HCT116 (cell line): ENCODE measurements at regions not wholly inside any gene's neighbourhood (a gene's known extent, or its start where the extent isn't known, plus 50 kb on each side); places are given as distances from the start of the nearest gene placed in this dataset.

Experiments used
- ATAC-seq: fragments of 200-7000 bp; cut with Tn5 transposase; 2 replicates; pipeline ENCODE4 v1.9.1; 2020; ENCODE audit warnings: mild to moderate bottlenecking, moderate library complexity
- BruUV-seq: library from RNA; stranded (reverse); fragments of 400-500 nt; replicated peaks from 2 replicates; lab custom pipeline; 2021; lab: Mats Ljungman, UMichigan
- CTCF ChIA-PET: fragments of 300-600 bp; sonication (Branson Sonifier 250); formaldehyde crosslinking; loops from one replicate; lab custom pipeline; 2021; ENCODE audit warnings: antibody characterized with exemption; lab: Charles Lee
- POLR2A ChIA-PET: fragments of 300-600, 350-600 bp; sonication (Branson Sonifier 250); formaldehyde crosslinking; loops from one replicate; lab custom pipeline; 2021; ENCODE audit warnings: antibody characterized with exemption; lab: Charles Lee
- RAD21 ChIA-PET, 2 experiments: fragments of 300-600 bp; sonication (Branson Sonifier 250); formaldehyde crosslinking; loops; one replicate each; lab custom pipeline; 2023; ENCODE audit warnings: low total read pairs in 2 of 2; ENCODE audit not compliant: uncharacterized antibody in 2 of 2, unreplicated experiment in 2 of 2, low non-redundant PET in 1 of 2; lab: Charles Lee
- DNase-seq: peaks from one replicate; pipeline ENCODE4 v3.0.0-alpha.2; 2010; ENCODE audit warnings: low read depth, low spot score
- H2AFZ ChIP-seq: fragments of 200-600 bp; shearing (Covaris generic), sonication (generic); 2 replicates; pipeline ENCODE4 v1.6.1; 2017; ENCODE audit warnings: low read depth, mixed run types, mixed read lengths, antibody characterized with exemption, low read length; ENCODE audit not compliant: poor library complexity, severe bottlenecking
- H3K27ac ChIP-seq: 2 replicates; pipeline ENCODE4 v1.5.1; 2012; ENCODE audit warnings: low read depth, low read length
- H3K27me3 ChIP-seq: fragments of 200-600 bp; sonication (generic); 2 replicates; pipeline ENCODE4 v1.6.1; 2016; ENCODE audit warnings: mixed run types, low read length, mixed read lengths; ENCODE audit not compliant: insufficient read depth
- H3K36me3 ChIP-seq, 2 experiments: fragments of 200-500 bp in 1 of 2; fragments of 200-600 bp in 1 of 2; sonication (Bioruptor generic) in 1 of 2; sonication (generic) in 1 of 2; 2 replicates each; pipeline versions ENCODE4 v1.5.1 to v1.6.1; 2014 to 2016; ENCODE audit warnings: low read length in 2 of 2, inconsistent platforms in 1 of 2, mixed read lengths in 1 of 2, mixed run types in 1 of 2; ENCODE audit not compliant: insufficient read depth in 2 of 2, control insufficient read depth in 1 of 2
- H3K4me1 ChIP-seq, 2 experiments: fragments of 200-600 bp in 1 of 2; sonication (generic) in 1 of 2; 2 replicates each; pipeline versions ENCODE4 v1.5.1 to v1.6.1; 2012 to 2017; ENCODE audit warnings: low read length in 2 of 2, inconsistent platforms in 1 of 2, mild to moderate bottlenecking in 1 of 2, mixed read lengths in 1 of 2, mixed run types in 1 of 2, moderate library complexity in 1 of 2; ENCODE audit not compliant: insufficient read depth in 2 of 2, control insufficient read depth in 1 of 2
- H3K4me2 ChIP-seq: fragments of 200-600 bp; sonication (generic); 2 replicates; pipeline ENCODE4 v1.6.1; 2017; ENCODE audit warnings: mixed run types, low read length, mixed read lengths
- H3K4me3 ChIP-seq, 2 experiments: fragments of 200-600 bp in 1 of 2; sonication (generic) in 1 of 2; replicated peaks in 1 of 2; 2 replicates each; pipeline ENCODE4 v1.5.1; 2011 to 2016; ENCODE audit warnings: low read length in 2 of 2, control low read depth in 1 of 2, low read depth in 1 of 2, mild to moderate bottlenecking in 1 of 2, mixed read lengths in 1 of 2, mixed run types in 1 of 2
- H3K79me2 ChIP-seq: fragments of 200-600 bp; sonication (generic); 2 replicates; pipeline ENCODE4 v1.6.1; 2017; ENCODE audit warnings: mild to moderate bottlenecking, mixed run types, low read length, moderate library complexity, mixed read lengths; ENCODE audit not compliant: insufficient read depth
- H3K9ac ChIP-seq: fragments of 200-600 bp; sonication (generic); 2 replicates; pipeline ENCODE4 v1.6.1; 2016; ENCODE audit warnings: low read length, mixed read lengths
- H3K9me2 ChIP-seq: fragments of 200-600 bp; sonication (generic), shearing (Covaris generic); 2 replicates; pipeline ENCODE4 v1.6.1; 2017; ENCODE audit warnings: mixed run types, mild to moderate bottlenecking, moderate library complexity; ENCODE audit not compliant: insufficient read depth
- H3K9me3 ChIP-seq, 2 experiments: fragments of 200-500 bp in 1 of 2; fragments of 200-600 bp in 1 of 2; sonication (Bioruptor generic) in 1 of 2; sonication (generic) in 1 of 2; 2 replicates each; pipeline ENCODE4 v1.6.1; 2014 to 2017; ENCODE audit warnings: low read length in 2 of 2, mixed read lengths in 2 of 2, inconsistent platforms in 1 of 2, low read depth in 1 of 2, mild to moderate bottlenecking in 1 of 2, mixed run types in 1 of 2, moderate library complexity in 1 of 2; ENCODE audit not compliant: control insufficient read depth in 1 of 2, insufficient read depth in 1 of 2
- H4K20me1 ChIP-seq: fragments of 200-600 bp; sonication (generic), shearing (Covaris generic); 2 replicates; pipeline ENCODE4 v1.6.1; 2017; ENCODE audit warnings: mixed run types, mild to moderate bottlenecking, moderate library complexity; ENCODE audit not compliant: insufficient read depth
- CBX3 ChIP-seq: IDR thresholded peaks from 2 replicates; pipeline ENCODE4 v1.6.1; 2012; ENCODE audit warnings: low read depth
- EGR1 ChIP-seq: IDR thresholded peaks from 2 replicates; pipeline ENCODE4 v1.6.1; 2012; ENCODE audit warnings: low read depth
- EZH2phosphoT487 ChIP-seq: fragments of 200-600 bp; IDR thresholded peaks from 2 replicates; pipeline ENCODE4 v1.6.1; 2018; ENCODE audit warnings: antibody characterized with exemption, borderline replicate concordance
- FOSL1 ChIP-seq: IDR thresholded peaks from 2 replicates; pipeline ENCODE4 v1.6.1; 2012; ENCODE audit warnings: low read depth
- JUND ChIP-seq: IDR thresholded peaks from 2 replicates; pipeline ENCODE4 v1.6.1; 2012
- POLR2A ChIP-seq: IDR thresholded peaks from 2 replicates; pipeline ENCODE4 v1.7.0; 2011; ENCODE audit warnings: borderline replicate concordance; ENCODE audit not compliant: insufficient read depth, insufficient read length; ENCODE audit errors: extremely low read depth
- POLR2AphosphoS5 ChIP-seq: IDR thresholded peaks from 2 replicates; pipeline ENCODE4 v1.6.1; 2011; ENCODE audit warnings: mild to moderate bottlenecking, low read depth, low read length, moderate library complexity
- SIN3A ChIP-seq: IDR thresholded peaks from 2 replicates; pipeline ENCODE4 v1.6.1; 2012; ENCODE audit warnings: low read depth
- SP1 ChIP-seq: IDR thresholded peaks from 2 replicates; pipeline ENCODE4 v1.6.1; 2012; ENCODE audit warnings: low read depth
- YY1 ChIP-seq: IDR thresholded peaks from 2 replicates; pipeline ENCODE4 v1.6.1; 2011; ENCODE audit warnings: low read length, low read depth, moderate library complexity, mild to moderate bottlenecking; ENCODE audit not compliant: insufficient replicate concordance; ENCODE audit errors: extremely low read depth
- ZFX ChIP-seq: fragments of 450-650 bp; IDR thresholded peaks from 2 replicates; pipeline ENCODE4 v1.6.1; 2017
- intact Hi-C: fragments of 100-400 bp; cut with micrococcal nuclease; formaldehyde crosslinking; loops from 2 replicates; pipeline ENCODE4 v1.10.0; 2022
- TF ChIP-seq, protein P1 (sequence below): IDR thresholded peaks from 2 replicates; pipeline ENCODE4 v1.6.1; 2011; ENCODE audit warnings: mild to moderate bottlenecking, low read length, moderate library complexity; ENCODE audit not compliant: insufficient replicate concordance; ENCODE audit errors: extremely low read depth
- TF ChIP-seq, protein P2 (sequence below), 3 experiments: fragments of 200-600 bp in 1 of 3; sonication (generic) in 1 of 3; IDR thresholded peaks in 2 of 3; conservative IDR thresholded peaks in 1 of 3; 2 replicates each; pipeline ENCODE4 v1.5.1; 2012 to 2017; ENCODE audit warnings: low read depth in 2 of 3, low read length in 2 of 3, antibody characterized with exemption in 1 of 3, borderline replicate concordance in 1 of 3, control low read depth in 1 of 3, mild to moderate bottlenecking in 1 of 3, mixed read lengths in 1 of 3, mixed run types in 1 of 3, moderate library complexity in 1 of 3; ENCODE audit not compliant: insufficient read depth in 1 of 3
- TF ChIP-seq, protein P3 (sequence below): IDR thresholded peaks from 2 replicates; pipeline ENCODE4 v1.6.1; 2012
- TF ChIP-seq, protein P4 (sequence below): IDR thresholded peaks from 2 replicates; pipeline ENCODE4 v1.6.1; 2012; ENCODE audit warnings: low read depth

DNA sequence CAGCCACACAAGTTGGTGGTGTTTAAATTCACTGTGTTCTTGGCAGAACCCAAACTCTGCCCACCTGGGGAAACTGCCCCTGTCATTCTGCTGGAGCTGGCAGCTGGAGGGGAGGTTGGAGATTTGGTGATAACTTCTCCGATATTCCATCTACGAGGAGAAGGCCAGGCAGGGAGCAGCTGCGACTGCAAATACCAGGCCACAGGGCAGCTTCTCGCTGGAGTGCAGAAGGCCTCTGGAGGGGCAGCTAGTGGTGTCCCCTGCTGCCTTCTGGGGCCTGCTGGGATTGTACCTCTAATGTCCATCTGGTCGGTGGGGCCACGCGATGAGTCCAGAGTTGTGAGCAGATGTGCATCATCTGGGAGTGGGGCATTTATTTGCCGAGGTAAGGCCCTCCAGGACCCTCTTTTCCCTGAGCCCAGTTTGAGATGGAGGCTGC, 98.9 kb downstream of the ACKR3 start (continued):
- TF ChIP-seq, protein P1, sequence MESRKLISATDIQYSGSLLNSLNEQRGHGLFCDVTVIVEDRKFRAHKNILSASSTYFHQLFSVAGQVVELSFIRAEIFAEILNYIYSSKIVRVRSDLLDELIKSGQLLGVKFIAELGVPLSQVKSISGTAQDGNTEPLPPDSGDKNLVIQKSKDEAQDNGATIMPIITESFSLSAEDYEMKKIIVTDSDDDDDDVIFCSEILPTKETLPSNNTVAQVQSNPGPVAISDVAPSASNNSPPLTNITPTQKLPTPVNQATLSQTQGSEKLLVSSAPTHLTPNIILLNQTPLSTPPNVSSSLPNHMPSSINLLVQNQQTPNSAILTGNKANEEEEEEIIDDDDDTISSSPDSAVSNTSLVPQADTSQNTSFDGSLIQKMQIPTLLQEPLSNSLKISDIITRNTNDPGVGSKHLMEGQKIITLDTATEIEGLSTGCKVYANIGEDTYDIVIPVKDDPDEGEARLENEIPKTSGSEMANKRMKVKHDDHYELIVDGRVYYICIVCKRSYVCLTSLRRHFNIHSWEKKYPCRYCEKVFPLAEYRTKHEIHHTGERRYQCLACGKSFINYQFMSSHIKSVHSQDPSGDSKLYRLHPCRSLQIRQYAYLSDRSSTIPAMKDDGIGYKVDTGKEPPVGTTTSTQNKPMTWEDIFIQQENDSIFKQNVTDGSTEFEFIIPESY: no peak
- no peak for TF ChIP-seq CBX3

DNA sequence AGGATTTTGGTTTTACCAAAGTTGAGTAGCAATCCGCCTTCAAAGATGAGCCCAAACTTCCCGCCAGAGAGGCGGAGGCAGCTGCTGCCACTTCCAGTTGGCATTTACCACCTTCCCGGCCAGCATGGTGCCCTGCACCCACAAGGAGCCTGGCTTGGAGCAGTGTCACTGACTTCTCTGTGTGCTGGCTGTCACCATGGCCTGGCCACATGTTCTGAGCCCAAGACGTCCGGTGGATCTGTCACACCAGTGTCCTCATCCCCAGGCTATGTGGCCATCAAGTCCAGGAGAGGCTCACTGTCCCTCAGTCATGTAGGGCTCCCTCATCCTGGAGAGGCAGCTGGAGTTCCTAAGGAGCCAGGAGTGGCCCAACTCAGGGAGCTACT, 100.6 kb downstream of the ACKR3 start:
- no peaks in the 10 kb centered on the region for H3K9me2 ChIP-seq
- no peak overlapping the region for H3K4me2 ChIP-seq
- BruUV-seq: no TSS peak
- ChIA-PET RAD21 (no interaction called here), POLR2A (no interaction called here), CTCF (no interaction called here)
- no peak overlapping the region for H3K27ac ChIP-seq
- no peaks in the 10 kb centered on the region for H3K79me2 ChIP-seq
- H3K9me3 ChIP-seq: no peaks in the 10 kb centered on the region
- H3K27me3 ChIP-seq: peaks cover 13% of the 10 kb centered on the region; the same call in 1 of the 2 replicates
- no peak overlapping the region for H2AFZ ChIP-seq
- intact Hi-C loops: no loop called here
- ATAC-seq: no peak
- no peak for DNase-seq
- TF ChIP-seq, protein P2, sequence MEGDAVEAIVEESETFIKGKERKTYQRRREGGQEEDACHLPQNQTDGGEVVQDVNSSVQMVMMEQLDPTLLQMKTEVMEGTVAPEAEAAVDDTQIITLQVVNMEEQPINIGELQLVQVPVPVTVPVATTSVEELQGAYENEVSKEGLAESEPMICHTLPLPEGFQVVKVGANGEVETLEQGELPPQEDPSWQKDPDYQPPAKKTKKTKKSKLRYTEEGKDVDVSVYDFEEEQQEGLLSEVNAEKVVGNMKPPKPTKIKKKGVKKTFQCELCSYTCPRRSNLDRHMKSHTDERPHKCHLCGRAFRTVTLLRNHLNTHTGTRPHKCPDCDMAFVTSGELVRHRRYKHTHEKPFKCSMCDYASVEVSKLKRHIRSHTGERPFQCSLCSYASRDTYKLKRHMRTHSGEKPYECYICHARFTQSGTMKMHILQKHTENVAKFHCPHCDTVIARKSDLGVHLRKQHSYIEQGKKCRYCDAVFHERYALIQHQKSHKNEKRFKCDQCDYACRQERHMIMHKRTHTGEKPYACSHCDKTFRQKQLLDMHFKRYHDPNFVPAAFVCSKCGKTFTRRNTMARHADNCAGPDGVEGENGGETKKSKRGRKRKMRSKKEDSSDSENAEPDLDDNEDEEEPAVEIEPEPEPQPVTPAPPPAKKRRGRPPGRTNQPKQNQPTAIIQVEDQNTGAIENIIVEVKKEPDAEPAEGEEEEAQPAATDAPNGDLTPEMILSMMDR (IDR thresholded peaks at IDR 0.05 in 2 of 3, conservative IDR thresholded peaks at IDR 0.05 in 1 of 3; ENCODE audit: borderline replicate concordance in 1 of 3, insufficient read depth in 1 of 3, low read depth in 2 of 3, low read length in 2 of 3): no peak
- TF ChIP-seq SIN3A (no peak), ZFX (no peak), YY1 (no peak), EGR1 (no peak), JUND (no peak), FOSL1 (no peak), POLR2A (no peak), EZH2phosphoT487 (no peak), SP1 (no peak), POLR2AphosphoS5 (no peak)
- TF ChIP-seq, protein P3, sequence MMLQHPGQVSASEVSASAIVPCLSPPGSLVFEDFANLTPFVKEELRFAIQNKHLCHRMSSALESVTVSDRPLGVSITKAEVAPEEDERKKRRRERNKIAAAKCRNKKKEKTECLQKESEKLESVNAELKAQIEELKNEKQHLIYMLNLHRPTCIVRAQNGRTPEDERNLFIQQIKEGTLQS: no peak
- TF ChIP-seq, protein P4, sequence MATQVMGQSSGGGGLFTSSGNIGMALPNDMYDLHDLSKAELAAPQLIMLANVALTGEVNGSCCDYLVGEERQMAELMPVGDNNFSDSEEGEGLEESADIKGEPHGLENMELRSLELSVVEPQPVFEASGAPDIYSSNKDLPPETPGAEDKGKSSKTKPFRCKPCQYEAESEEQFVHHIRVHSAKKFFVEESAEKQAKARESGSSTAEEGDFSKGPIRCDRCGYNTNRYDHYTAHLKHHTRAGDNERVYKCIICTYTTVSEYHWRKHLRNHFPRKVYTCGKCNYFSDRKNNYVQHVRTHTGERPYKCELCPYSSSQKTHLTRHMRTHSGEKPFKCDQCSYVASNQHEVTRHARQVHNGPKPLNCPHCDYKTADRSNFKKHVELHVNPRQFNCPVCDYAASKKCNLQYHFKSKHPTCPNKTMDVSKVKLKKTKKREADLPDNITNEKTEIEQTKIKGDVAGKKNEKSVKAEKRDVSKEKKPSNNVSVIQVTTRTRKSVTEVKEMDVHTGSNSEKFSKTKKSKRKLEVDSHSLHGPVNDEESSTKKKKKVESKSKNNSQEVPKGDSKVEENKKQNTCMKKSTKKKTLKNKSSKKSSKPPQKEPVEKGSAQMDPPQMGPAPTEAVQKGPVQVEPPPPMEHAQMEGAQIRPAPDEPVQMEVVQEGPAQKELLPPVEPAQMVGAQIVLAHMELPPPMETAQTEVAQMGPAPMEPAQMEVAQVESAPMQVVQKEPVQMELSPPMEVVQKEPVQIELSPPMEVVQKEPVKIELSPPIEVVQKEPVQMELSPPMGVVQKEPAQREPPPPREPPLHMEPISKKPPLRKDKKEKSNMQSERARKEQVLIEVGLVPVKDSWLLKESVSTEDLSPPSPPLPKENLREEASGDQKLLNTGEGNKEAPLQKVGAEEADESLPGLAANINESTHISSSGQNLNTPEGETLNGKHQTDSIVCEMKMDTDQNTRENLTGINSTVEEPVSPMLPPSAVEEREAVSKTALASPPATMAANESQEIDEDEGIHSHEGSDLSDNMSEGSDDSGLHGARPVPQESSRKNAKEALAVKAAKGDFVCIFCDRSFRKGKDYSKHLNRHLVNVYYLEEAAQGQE: no peak
- no peak overlapping the region for H3K4me3 ChIP-seq
- H3K9ac ChIP-seq: no peak overlapping the region
- no peaks in the 10 kb centered on the region for H3K36me3 ChIP-seq
- no peaks in the 10 kb centered on the region for H4K20me1 ChIP-seq
- no peaks in the 10 kb centered on the region; a peak in 1 of 4 replicates for H3K4me1 ChIP-seq
